ENCODE measurements at regions not wholly inside any gene's neighbourhood (a gene's known extent, or its start where the extent isn't known, plus 50 kb on each side); places are given as distances from the start of the nearest gene placed in this dataset.

- TF ChIP-seq EZH2 (IDR thresholded peaks at IDR 0.05; ENCODE audit: borderline replicate concordance, low read length) (no peak), CTCF (conservative IDR thresholded peaks at IDR 0.05 in 1 of 2, IDR thresholded peaks at IDR 0.05 in 1 of 2; ENCODE audit: extremely low read depth in 1 of 2, insufficient read depth in 1 of 2, low read depth in 1 of 2, low read length in 2 of 2) (no peak)
Measured at GRCh38 chr4:53919535-53919934, 144.9 kb downstream of the CHIC2 start.

Measured in mammary epithelial cell (primary cell).